ENCODE measurements at regions not wholly inside any gene's neighbourhood (a gene's known extent, or its start where the extent isn't known, plus 50 kb on each side); places are given as distances from the start of the nearest gene placed in this dataset.

GRCh38 chrX:106450405-106450804 is 161.4 kb upstream of the RADX start:
- H3K4me1 ChIP-seq: no peaks in the 10 kb centered on the region
- ChIA-PET POLR2A (no interaction called here), CTCF (no interaction called here)
- no peak overlapping the region for H3K4me3 Mint-ChIP-seq (ENCODE audit: unreplicated experiment)
- H3K4me1 Mint-ChIP-seq (ENCODE audit: low read depth, unreplicated experiment): no peaks in the 10 kb centered on the region
- H3K27me3 ChIP-seq (replicated peaks; ENCODE audit: control insufficient read depth, insufficient read depth, low read length): no peaks in the 10 kb centered on the region
- TF ChIP-seq CTCF (IDR thresholded peaks at IDR 0.05; ENCODE audit: insufficient read depth in 1 of 2, low read depth in 1 of 2, low read length in 1 of 2, severe bottlenecking in 1 of 2, unreplicated experiment in 1 of 2): no peak
- H3K27ac Mint-ChIP-seq (ENCODE audit: unreplicated experiment): no peak overlapping the region
- intact Hi-C loops (cut with micrococcal nuclease; ENCODE audit: unreplicated experiment): no loop called here
- H3K36me3 Mint-ChIP-seq (ENCODE audit: insufficient read depth, unreplicated experiment): no peaks in the 10 kb centered on the region
- no TSS peak for BruUV-seq (replicated peaks)
- no peaks in the 10 kb centered on the region for H3K9me3 Mint-ChIP-seq (ENCODE audit: unreplicated experiment)
- H3K9me3 ChIP-seq: no peaks in the 10 kb centered on the region
- H3K4me3 ChIP-seq (ENCODE audit: low read depth, low read length): no peak overlapping the region
- H3K36me3 ChIP-seq (ENCODE audit: control insufficient read depth, insufficient read depth, low read length): no peaks in the 10 kb centered on the region
- peaks cover 7% of the 10 kb centered on the region for H3K27me3 Mint-ChIP-seq (ENCODE audit: insufficient read depth, unreplicated experiment)
- no peak for DNase-seq

- Mint-ChIP-seq H3K36me3 (ENCODE audit: insufficient read depth, unreplicated experiment) (no peaks in the 10 kb centered on the region), H3K4me1 (ENCODE audit: low read depth, unreplicated experiment) (no peaks in the 10 kb centered on the region), H3K27ac (ENCODE audit: unreplicated experiment) (no peak overlapping the region), H3K4me3 (ENCODE audit: unreplicated experiment) (no peak overlapping the region), H3K9me3 (ENCODE audit: unreplicated experiment) (no peaks in the 10 kb centered on the region), H3K27me3 (ENCODE audit: insufficient read depth, unreplicated experiment) (peaks cover 3% of the 10 kb centered on the region)
- intact Hi-C loops (cut with micrococcal nuclease; ENCODE audit: unreplicated experiment): no loop called here
- POLR2A ChIA-PET: no interaction called here
- BruUV-seq (replicated peaks): no TSS peak
- Histone ChIP-seq H3K4me3 (ENCODE audit: low read depth, low read length) (no peak overlapping the region), H3K4me1 (no peaks in the 10 kb centered on the region), H3K27me3 (replicated peaks; ENCODE audit: control insufficient read depth, insufficient read depth, low read length) (no peaks in the 10 kb centered on the region), H3K9me3 (no peaks in the 10 kb centered on the region), H3K36me3 (ENCODE audit: control insufficient read depth, insufficient read depth, low read length) (no peaks in the 10 kb centered on the region)
- CTCF ChIA-PET: no interaction called here
- TF ChIP-seq CTCF (IDR thresholded peaks at IDR 0.05; ENCODE audit: insufficient read depth in 1 of 2, low read depth in 1 of 2, low read length in 1 of 2, severe bottlenecking in 1 of 2, unreplicated experiment in 1 of 2): no peak
- DNase-seq: no peak
Observed at GRCh38 chrX:106451933-106452332, 159.8 kb upstream of the RADX start.

- Mint-ChIP-seq H3K27ac (ENCODE audit: unreplicated experiment) (no peak overlapping the region), H3K27me3 (ENCODE audit: insufficient read depth, unreplicated experiment) (peaks cover 3% of the 10 kb centered on the region), H3K4me3 (ENCODE audit: unreplicated experiment) (no peak overlapping the region), H3K4me1 (ENCODE audit: low read depth, unreplicated experiment) (no peaks in the 10 kb centered on the region), H3K9me3 (ENCODE audit: unreplicated experiment) (no peaks in the 10 kb centered on the region), H3K36me3 (ENCODE audit: insufficient read depth, unreplicated experiment) (no peaks in the 10 kb centered on the region)
- Histone ChIP-seq H3K36me3 (ENCODE audit: control insufficient read depth, insufficient read depth, low read length) (no peaks in the 10 kb centered on the region), H3K9me3 (no peaks in the 10 kb centered on the region), H3K27me3 (replicated peaks; ENCODE audit: control insufficient read depth, insufficient read depth, low read length) (no peaks in the 10 kb centered on the region), H3K4me1 (no peaks in the 10 kb centered on the region), H3K4me3 (ENCODE audit: low read depth, low read length) (no peak overlapping the region)
- no TSS peak for BruUV-seq (replicated peaks)
- intact Hi-C loops (cut with micrococcal nuclease; ENCODE audit: unreplicated experiment): no loop called here
- DNase-seq: no peak
- ChIA-PET CTCF (no interaction called here), POLR2A (no interaction called here)
- no peak for TF ChIP-seq CTCF (IDR thresholded peaks at IDR 0.05; ENCODE audit: insufficient read depth in 1 of 2, low read depth in 1 of 2, low read length in 1 of 2, severe bottlenecking in 1 of 2, unreplicated experiment in 1 of 2)
Observed at GRCh38 chrX:106454991-106455390, 156.8 kb upstream of the RADX start.
